HepG2 (cell line): ENCODE measurements at regions not wholly inside any gene's neighbourhood (a gene's known extent, or its start where the extent isn't known, plus 50 kb on each side); places are given as distances from the start of the nearest gene placed in this dataset.

Experiments used
- ATAC-seq: fragments of 200-7000 bp; cut with Tn5 transposase; 3 replicates; pipeline ENCODE4 v1.9.1; 2020; ENCODE audit warnings: mild to moderate bottlenecking, moderate library complexity
- BruUV-seq: library from RNA; stranded (reverse); fragments of 400-500 nt; replicated peaks from 2 replicates; lab custom pipeline; 2021; lab: Mats Ljungman, UMichigan
- CTCF ChIA-PET: fragments of 300-600 bp; formaldehyde crosslinking; extraction: SDS; loops from one replicate; lab custom pipeline; 2021; ENCODE audit warnings: low total read pairs, inconsistent platforms, low intra/inter-chr PET ratio; lab: Yijun Ruan, JAX
- POLR2A ChIA-PET: fragments of 350-600 bp; sonication (Branson Sonifier 250); formaldehyde crosslinking; loops from one replicate; lab custom pipeline; 2020; ENCODE audit warnings: antibody characterized with exemption, inconsistent platforms; lab: Yijun Ruan, JAX
- DNase-seq: peaks from one replicate; pipeline ENCODE4 v3.0.0-alpha.2; 2015; ENCODE audit warnings: low spot score
- FAIRE-seq: peaks from 3 replicates; lab custom pipeline; 2011; peaks lifted over from hg19 to GRCh38; lab: Jason Lieb, UNC
- H2AFZ ChIP-seq: one replicate; pipeline ENCODE4 v1.6.1; 2011; ENCODE audit warnings: low read length, inconsistent platforms
- H3K27ac ChIP-seq: fragments of 300-600 bp; 3 replicates; pipeline ENCODE4 v1.8.0; 2011; ENCODE audit warnings: mixed run types, mild to moderate bottlenecking, mixed read lengths, low read length, inconsistent platforms; ENCODE audit not compliant: insufficient read depth; ENCODE audit errors: extremely low read length
- H3K27me3 ChIP-seq, 2 experiments: fragments of 200-600 bp in 1 of 2; 2 replicates in 1 of 2; 3 replicates in 1 of 2; pipeline versions ENCODE4 v1.6.0 to v1.8.0; 2011; ENCODE audit warnings: low read length in 2 of 2, mild to moderate bottlenecking in 2 of 2, moderate library complexity in 2 of 2, inconsistent platforms in 1 of 2; ENCODE audit not compliant: insufficient read depth in 2 of 2, control insufficient read depth in 1 of 2
- H3K36me3 ChIP-seq, 2 experiments: fragments of 200-600 bp in 1 of 2; replicated peaks in 1 of 2; 2 replicates in 1 of 2; 3 replicates in 1 of 2; pipeline versions ENCODE4 v1.5.1 to v1.8.0; 2011; ENCODE audit warnings: low read length in 2 of 2, inconsistent platforms in 1 of 2; ENCODE audit not compliant: insufficient read depth in 2 of 2, control insufficient read depth in 1 of 2
- H3K4me1 ChIP-seq: 2 replicates; pipeline ENCODE4 v1.5.1; 2012; ENCODE audit warnings: low read length, inconsistent platforms; ENCODE audit not compliant: insufficient read depth
- H3K4me2 ChIP-seq: 2 replicates; pipeline ENCODE4 v1.6.0; 2011; ENCODE audit warnings: low read depth, low read length, inconsistent platforms
- H3K4me3 ChIP-seq, 3 experiments: fragments of 200-600 bp in 1 of 3; sonication (generic), shearing (Covaris generic) in 1 of 3; replicated peaks in 1 of 3; 2 replicates each; pipeline ENCODE4 v1.5.1; 2011 to 2016; ENCODE audit warnings: low read length in 3 of 3, inconsistent platforms in 2 of 3, low read depth in 2 of 3, mild to moderate bottlenecking in 2 of 3, control low read depth in 1 of 3, mixed read lengths in 1 of 3; ENCODE audit not compliant: insufficient read depth in 1 of 3
- H3K79me2 ChIP-seq: one replicate; pipeline ENCODE4 v1.6.1; 2011; ENCODE audit warnings: low read length, inconsistent platforms; ENCODE audit not compliant: insufficient read depth
- H3K9ac ChIP-seq: 2 replicates; pipeline ENCODE4 v1.6.0; 2011; ENCODE audit warnings: mild to moderate bottlenecking, low read depth, low read length, inconsistent platforms; ENCODE audit not compliant: insufficient read depth
- H3K9me3 ChIP-seq: 2 replicates; pipeline ENCODE4 v1.5.1; 2012; ENCODE audit warnings: mild to moderate bottlenecking, low read length
- H4K20me1 ChIP-seq: 2 replicates; pipeline ENCODE4 v1.6.0; 2011; ENCODE audit warnings: inconsistent platforms, mild to moderate bottlenecking, low read length, moderate library complexity; ENCODE audit not compliant: insufficient read depth
- GZF1 ChIP-seq: sonication (generic); formaldehyde crosslinking; IDR thresholded peaks from 2 replicates; pipeline ENCODE4 v1.5.1; 2020; ENCODE audit warnings: mild to moderate bottlenecking, missing genetic modification reagents
- MTA3 ChIP-seq: sonication (generic); formaldehyde crosslinking; IDR thresholded peaks from 2 replicates; pipeline ENCODE4 v1.4.0; 2020; ENCODE audit warnings: missing genetic modification reagents
- PRDM4 ChIP-seq: sonication (generic); formaldehyde crosslinking; IDR thresholded peaks from 2 replicates; pipeline ENCODE4 v1.9.0; 2021; ENCODE audit warnings: missing genetic modification reagents, borderline replicate concordance
- PRPF4 ChIP-seq: fragments of 200-400 bp; formaldehyde crosslinking; IDR thresholded peaks from 2 replicates; pipeline ENCODE4 v1.6.1; 2016; ENCODE audit warnings: low read length, low read depth; ENCODE audit not compliant: poor library complexity, severe bottlenecking
- SALL2 ChIP-seq: sonication (generic); formaldehyde crosslinking; IDR thresholded peaks from 2 replicates; pipeline ENCODE4 v1.8.1; 2023; ENCODE audit warnings: mild to moderate bottlenecking, missing genetic modification reagents, inconsistent platforms
- SPEN ChIP-seq: sonication (generic); formaldehyde crosslinking; IDR thresholded peaks from 2 replicates; pipeline ENCODE4 v1.5.1; 2020; ENCODE audit warnings: low read depth, mild to moderate bottlenecking, missing genetic modification reagents
- TBL1XR1 ChIP-seq: fragments of 150-350 bp; IDR thresholded peaks from 2 replicates; pipeline ENCODE4 v1.6.1; 2014; ENCODE audit warnings: borderline replicate concordance, low read length; ENCODE audit not compliant: partially characterized antibody
- ZEB1 ChIP-seq: IDR thresholded peaks from 2 replicates; pipeline ENCODE4 v1.6.1; 2012; ENCODE audit warnings: mild to moderate bottlenecking, low read depth, inconsistent platforms; ENCODE audit not compliant: insufficient replicate concordance
- ZNF362 ChIP-seq: sonication (generic); formaldehyde crosslinking; IDR thresholded peaks from 2 replicates; pipeline ENCODE4 v1.4.0; 2020; ENCODE audit warnings: missing genetic modification reagents, mild to moderate bottlenecking, borderline replicate concordance
- ZNF709 ChIP-seq: sonication (generic); formaldehyde crosslinking; IDR thresholded peaks from 2 replicates; pipeline ENCODE4 v1.5.0; 2020; ENCODE audit warnings: mild to moderate bottlenecking, missing genetic modification reagents
- WGBS: methylation state at CpG from one replicate; pipeline ENCODE4 v1.1.6; 2017; ENCODE audit warnings: low lambda C conversion rate; 5-methylcytosine and 5-hydroxymethylcytosine counted together
- in situ Hi-C: cut with HindIII; loops from 2 replicates; pipeline ENCODE4 v1.10.0; 2017; ENCODE audit warnings: low pct_unique_long_range_greater_than_20kb; ENCODE audit not compliant: extremely low pct_ligation_motif_present
- intact Hi-C: fragments of 100-400 bp; cut with micrococcal nuclease; formaldehyde crosslinking; loops from one replicate; pipeline ENCODE4 v1.10.0; 2022; ENCODE audit not compliant: unreplicated experiment

DNA sequence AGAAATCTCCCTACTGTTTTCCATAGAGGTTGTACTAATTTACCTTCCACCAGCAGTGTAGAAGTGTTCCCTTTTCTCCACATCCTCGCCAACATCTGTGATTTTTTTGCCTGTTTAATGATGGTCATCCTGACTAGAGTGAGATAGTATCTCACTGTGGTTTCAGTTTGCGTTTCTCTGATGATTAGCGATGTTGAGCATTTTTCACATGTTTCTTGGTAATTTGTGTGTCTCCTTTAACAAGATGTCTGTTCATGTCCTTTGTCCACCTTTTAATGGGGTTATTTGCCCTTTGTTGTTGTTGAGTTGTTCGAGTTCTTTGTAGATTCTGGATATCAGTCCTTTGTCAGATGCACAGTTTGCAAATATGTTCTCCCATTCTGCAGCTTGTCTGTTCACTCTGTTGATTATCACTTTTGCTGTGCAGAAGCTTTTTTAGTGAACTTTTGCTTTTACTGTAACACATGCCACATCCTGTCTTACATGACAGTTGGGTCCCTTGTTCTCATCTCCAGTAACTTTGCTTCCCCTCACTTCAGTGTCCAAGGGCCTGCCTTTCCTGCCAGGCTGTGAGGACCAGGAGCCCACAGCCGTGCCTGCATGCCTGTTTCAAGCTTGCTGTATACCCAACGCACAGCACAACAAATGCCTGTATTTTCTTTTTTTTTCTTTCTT is 64.9 kb downstream of the SPRING1 start:
- WGBS: 70% methylated on average over 6 of the region's 6 CpGs
- Histone ChIP-seq H3K79me2 (no peaks in the 10 kb centered on the region), H3K4me1 (peaks cover 30% of the 10 kb centered on the region), H4K20me1 (no peaks in the 10 kb centered on the region; the same call in 1 of the 2 replicates), H3K27me3 (no peaks in the 10 kb centered on the region), H3K4me2 (no peak overlapping the region), H3K9ac (no peak overlapping the region), H2AFZ (no peak overlapping the region), H3K4me3 (no peak overlapping the region), H3K36me3 (no peaks in the 10 kb centered on the region), H3K27ac (no peak overlapping the region), H3K9me3 (no peaks in the 10 kb centered on the region)
- no peak for TF ChIP-seq MTA3 (CRISPR knock-in tag)
- no peak for ATAC-seq
- intact Hi-C loops (no loop called here), in situ Hi-C loops (no loop called here)
- no peak for DNase-seq
- ChIA-PET CTCF (no interaction called here), POLR2A (no interaction called here)
- FAIRE-seq: no peak
- no TSS peak for BruUV-seq

DNA sequence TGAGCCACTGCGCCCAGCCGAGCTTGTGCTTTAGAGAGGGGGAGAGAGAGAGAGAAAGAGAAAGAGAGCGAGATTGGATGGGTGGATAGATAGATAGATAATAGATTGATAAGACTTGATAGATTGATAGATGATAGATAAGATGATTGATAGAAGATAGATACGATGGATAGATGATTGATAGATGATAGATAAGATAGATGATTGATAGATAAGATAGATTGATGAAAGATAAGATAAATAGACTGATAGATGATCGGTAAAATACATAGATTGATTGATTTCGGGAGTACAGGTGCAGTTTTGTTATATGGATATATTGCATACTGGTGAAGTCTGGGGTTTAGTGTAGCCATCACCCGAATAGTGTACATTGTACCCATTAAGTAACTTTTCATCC is 65.9 kb downstream of the SPRING1 start:
- Histone ChIP-seq H4K20me1 (no peaks in the 10 kb centered on the region; the same call in 1 of the 2 replicates), H3K27me3 (no peaks in the 10 kb centered on the region), H3K9me3 (no peaks in the 10 kb centered on the region), H3K4me1 (peaks cover 29% of the 10 kb centered on the region), H3K9ac (no peak overlapping the region), H3K36me3 (no peaks in the 10 kb centered on the region), H3K79me2 (no peaks in the 10 kb centered on the region), H2AFZ (no peak overlapping the region), H3K27ac (no peak overlapping the region), H3K4me2 (no peak overlapping the region), H3K4me3 (no peak overlapping the region)
- intact Hi-C loops (no loop called here), in situ Hi-C loops (no loop called here)
- FAIRE-seq (no peak), DNase-seq (no peak), ATAC-seq (no peak)
- BruUV-seq: no TSS peak
- POLR2A ChIA-PET: no interaction called here
- 72% methylated on average over 7 of the region's 7 CpGs for WGBS
- CTCF ChIA-PET: no interaction called here
- no peak for TF ChIP-seq ZEB1
- no peak for TF ChIP-seq SALL2
- TF ChIP-seq ZNF709 (CRISPR knock-in tag): no peak
- no peak for TF ChIP-seq ZNF362 (CRISPR knock-in tag)
- TF ChIP-seq PRDM4 (CRISPR knock-in tag): no peak
- TF ChIP-seq TBL1XR1: no peak
- TF ChIP-seq SPEN (CRISPR knock-in tag): no peak
- TF ChIP-seq PRPF4: no peak
- TF ChIP-seq GZF1 (CRISPR knock-in tag): no peak
